ENCODE measurements at regions not wholly inside any gene's neighbourhood (a gene's known extent, or its start where the extent isn't known, plus 50 kb on each side); places are given as distances from the start of the nearest gene placed in this dataset.

- Histone ChIP-seq H3K27ac (no peak overlapping the region), H3K27me3 (no peaks in the 10 kb centered on the region), H3K4me1 (no peaks in the 10 kb centered on the region), H3K9me3 (no peaks in the 10 kb centered on the region), H3K4me3 (no peak overlapping the region), H3K36me3 (no peaks in the 10 kb centered on the region)
- TF ChIP-seq POLR2A (IDR thresholded peaks at IDR 0.05): no peak
- TF ChIP-seq CTCF (IDR thresholded peaks at IDR 0.05): no peak
- intact Hi-C loops (cut with DNase I): no loop called here
- 41% methylated on average over 3 of the region's 3 CpGs for WGBS (ENCODE audit: insufficient coverage, low coverage, low lambda C conversion rate, missing lambda C conversion rate)
- ATAC-seq: no peak
- DNase-seq: no peak
Observed at GRCh38 chr2:14180333-14180732, 452.2 kb upstream of the LRATD1 start.

DNA sequence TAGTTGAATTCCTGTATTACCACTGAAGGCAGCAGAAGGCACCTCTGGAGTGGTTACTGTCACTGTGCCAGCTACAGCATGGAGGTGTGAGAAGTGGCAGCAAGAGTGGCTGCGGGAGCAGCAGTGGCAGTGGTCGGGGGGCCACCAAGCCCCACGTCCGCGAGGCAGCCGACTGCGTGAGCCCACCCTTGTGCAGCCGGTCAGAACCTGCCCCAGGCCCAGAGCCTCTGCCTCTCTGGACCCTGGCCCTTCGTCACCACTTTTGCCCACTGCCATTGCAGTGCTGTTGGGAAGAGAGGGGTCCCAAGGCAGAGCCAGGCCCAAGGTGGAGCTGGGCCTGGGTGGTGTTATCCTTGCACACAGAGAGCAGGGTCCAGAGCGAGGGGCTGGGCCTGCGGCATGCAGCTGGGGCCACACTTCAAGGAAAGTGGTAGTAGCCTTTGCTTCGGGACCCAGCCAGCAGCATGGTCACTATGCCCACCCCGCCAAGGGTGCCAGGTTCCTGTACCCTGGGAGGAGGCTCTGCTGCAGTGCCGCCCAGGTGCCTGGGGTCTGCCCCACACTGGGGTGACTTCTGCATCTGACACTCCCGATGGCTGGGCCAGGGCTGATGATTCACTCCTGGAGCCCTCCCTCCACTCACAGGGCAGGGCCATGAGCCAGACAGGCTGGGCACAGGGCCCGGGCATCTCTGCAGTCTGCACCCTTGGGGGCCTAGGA lies 450.1 kb upstream of the LRATD1 start:
- H3K27me3 ChIP-seq: no peaks in the 10 kb centered on the region
- no peak overlapping the region for H3K4me3 ChIP-seq
- no peaks in the 10 kb centered on the region for H3K4me1 ChIP-seq
- TF ChIP-seq POLR2A (IDR thresholded peaks at IDR 0.05) (no peak), CTCF (IDR thresholded peaks at IDR 0.05) (no peak)
- DNase-seq: peak in 1 of 3 donors; percentile 52
- H3K9me3 ChIP-seq: no peaks in the 10 kb centered on the region
- ATAC-seq: peak in 1 of 4 donors; percentile 41
- no peak overlapping the region for H3K27ac ChIP-seq
- intact Hi-C loops (cut with DNase I): no loop called here
- WGBS (ENCODE audit: insufficient coverage, low coverage, low lambda C conversion rate, missing lambda C conversion rate): 76% methylated on average over 8 of the region's 16 CpGs
- H3K36me3 ChIP-seq: no peaks in the 10 kb centered on the region

- Histone ChIP-seq H3K4me3 (no peak overlapping the region), H3K9me3 (no peaks in the 10 kb centered on the region), H3K36me3 (no peaks in the 10 kb centered on the region), H3K27ac (no peak overlapping the region), H3K27me3 (no peaks in the 10 kb centered on the region), H3K4me1 (no peaks in the 10 kb centered on the region)
- ATAC-seq: no peak
- TF ChIP-seq POLR2A (IDR thresholded peaks at IDR 0.05): no peak
- no peak for TF ChIP-seq CTCF (IDR thresholded peaks at IDR 0.05)
- intact Hi-C loops (cut with DNase I): no loop called here
- no peak for DNase-seq
- WGBS (ENCODE audit: insufficient coverage, low coverage, low lambda C conversion rate, missing lambda C conversion rate): 22% methylated on average over 2 of the region's 2 CpGs
Observed at GRCh38 chr2:14185906-14186305, 446.6 kb upstream of the LRATD1 start.

DNA sequence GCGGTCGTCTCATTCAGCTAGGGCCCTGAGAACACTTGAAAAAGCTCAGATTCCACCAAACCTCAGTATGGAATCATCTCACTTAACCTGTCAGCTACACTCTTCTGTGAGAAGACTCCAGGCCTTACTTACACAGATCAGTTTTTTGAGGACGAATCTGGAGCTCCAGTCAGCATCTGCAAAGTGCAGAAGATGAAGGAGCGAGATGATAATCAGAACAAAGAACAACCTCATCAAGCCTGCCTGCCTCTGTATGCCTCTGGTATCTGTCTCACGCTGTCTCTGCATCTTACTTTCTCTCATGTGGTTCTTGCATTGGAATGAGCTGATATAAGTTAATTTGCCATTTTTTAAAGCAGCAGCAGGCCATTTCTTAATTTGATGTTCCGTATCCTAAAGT lies 444.1 kb upstream of the LRATD1 start:
- WGBS (ENCODE audit: insufficient coverage, low coverage, low lambda C conversion rate, missing lambda C conversion rate): 67% methylated on average over 6 of the region's 6 CpGs
- no peak for ATAC-seq
- no peaks in the 10 kb centered on the region for H3K36me3 ChIP-seq

More for the DNA sequence above, 444.1 kb upstream of the LRATD1 start:
- no peak for DNase-seq
- H3K27ac ChIP-seq: no peak overlapping the region
- no peak overlapping the region for H3K4me3 ChIP-seq
- H3K4me1 ChIP-seq: no peaks in the 10 kb centered on the region
- no peaks in the 10 kb centered on the region for H3K27me3 ChIP-seq
- intact Hi-C loops (cut with DNase I): no loop called here
- H3K9me3 ChIP-seq: no peaks in the 10 kb centered on the region
- TF ChIP-seq POLR2A (IDR thresholded peaks at IDR 0.05) (no peak), CTCF (IDR thresholded peaks at IDR 0.05) (no peak)

All from right lobe of liver (tissue), 6 donors.